Lung (tissue), 11 donors: ENCODE measurements at regions not wholly inside any gene's neighbourhood (a gene's known extent, or its start where the extent isn't known, plus 50 kb on each side); places are given as distances from the start of the nearest gene placed in this dataset.

Source experiments
- ATAC-seq: fragments of 200-7000 bp; cut with Tn5 transposase; one replicate; pipeline ENCODE4 v1.9.1; 2020; ENCODE audit warnings: moderate number of reproducible peaks; ENCODE audit not compliant: insufficient read depth, low FRiP score
- DNase-seq, 3 donors: peaks; one replicate each; pipeline ENCODE4 v3.0.0-alpha.2; 2013 to 2017
- H3K27ac ChIP-seq, 2 donors: one replicate each; pipeline ENCODE4 v1.5.1; 2013; ENCODE audit warnings: mild to moderate bottlenecking in 2 of 2, moderate library complexity in 2 of 2, control low read depth in 1 of 2, inconsistent platforms in 1 of 2, low read depth in 1 of 2, low read length in 1 of 2
- H3K27me3 ChIP-seq, 3 donors: one replicate each; pipeline ENCODE4 v1.5.1; 2013; ENCODE audit warnings: low read length in 2 of 3; ENCODE audit not compliant: control insufficient read depth in 3 of 3, insufficient read depth in 3 of 3
- H3K36me3 ChIP-seq, 4 donors: one replicate each; pipeline ENCODE4 v1.5.1; 2013; ENCODE audit warnings: low read length in 4 of 4, mild to moderate bottlenecking in 1 of 4, moderate library complexity in 1 of 4; ENCODE audit not compliant: control insufficient read depth in 4 of 4, insufficient read depth in 4 of 4
- H3K4me1 ChIP-seq, 5 donors: one replicate each; pipeline ENCODE4 v1.5.1; 2013; ENCODE audit warnings: low read length in 5 of 5, mild to moderate bottlenecking in 2 of 5, moderate library complexity in 1 of 5; ENCODE audit not compliant: control insufficient read depth in 5 of 5, insufficient read depth in 5 of 5
- H3K4me3 ChIP-seq: one replicate; pipeline ENCODE4 v1.5.1; 2013; ENCODE audit warnings: mild to moderate bottlenecking, control low read depth, moderate library complexity
- H3K9ac ChIP-seq, 2 donors: one replicate each; pipeline ENCODE4 v1.5.1; 2013; ENCODE audit warnings: low read length in 2 of 2, control low read depth in 1 of 2; ENCODE audit not compliant: insufficient read depth in 1 of 2
- H3K9me3 ChIP-seq, 4 donors: one replicate each; pipeline ENCODE4 v1.5.1; 2013; ENCODE audit warnings: low read length in 3 of 4, mild to moderate bottlenecking in 1 of 4, moderate library complexity in 1 of 4; ENCODE audit not compliant: control insufficient read depth in 4 of 4, insufficient read depth in 3 of 4
- WGBS, 2 donors: extraction: QIAGEN DNeasy Blood & Tissue Kit; methylation state at CpG; one replicate each; pipeline ENCODE4 v1.1.7; 2013; 5-methylcytosine and 5-hydroxymethylcytosine counted together
- TF ChIP-seq, protein P1 (sequence below): IDR thresholded peaks from 2 replicates; pipeline ENCODE4 v1.5.1; 2012; ENCODE audit warnings: mild to moderate bottlenecking; ENCODE audit errors: control extremely low read depth, extremely low read depth
- donor health status: control.
- donor health status: control.
- donor health status: Bipolar disorder and iron deficiency.
- donor health status: healthy.
- donor health status: DM: yes; HTN: yes; CAD: no.

- Histone ChIP-seq H3K27ac (no peak overlapping the region), H3K27me3 (peaks cover 0 to 4% (median 0%) of the 10 kb centered on the region in 3 donors), H3K36me3 (peaks cover 0 to 2% (median 0%) of the 10 kb centered on the region in 4 donors), H3K4me3 (no peak overlapping the region), H3K4me1 (peaks cover 0 to 9% (median 0%) of the 10 kb centered on the region in 5 donors), H3K9me3 (no peaks in the 10 kb centered on the region), H3K9ac (no peak overlapping the region)
- ATAC-seq = no peak
- 58 to 67% methylated on average over 19 of the region's 19 CpGs for WGBS, 2 donors
- peak; percentile 65 to 86 (median 66) for DNase-seq
- TF ChIP-seq, protein P1, sequence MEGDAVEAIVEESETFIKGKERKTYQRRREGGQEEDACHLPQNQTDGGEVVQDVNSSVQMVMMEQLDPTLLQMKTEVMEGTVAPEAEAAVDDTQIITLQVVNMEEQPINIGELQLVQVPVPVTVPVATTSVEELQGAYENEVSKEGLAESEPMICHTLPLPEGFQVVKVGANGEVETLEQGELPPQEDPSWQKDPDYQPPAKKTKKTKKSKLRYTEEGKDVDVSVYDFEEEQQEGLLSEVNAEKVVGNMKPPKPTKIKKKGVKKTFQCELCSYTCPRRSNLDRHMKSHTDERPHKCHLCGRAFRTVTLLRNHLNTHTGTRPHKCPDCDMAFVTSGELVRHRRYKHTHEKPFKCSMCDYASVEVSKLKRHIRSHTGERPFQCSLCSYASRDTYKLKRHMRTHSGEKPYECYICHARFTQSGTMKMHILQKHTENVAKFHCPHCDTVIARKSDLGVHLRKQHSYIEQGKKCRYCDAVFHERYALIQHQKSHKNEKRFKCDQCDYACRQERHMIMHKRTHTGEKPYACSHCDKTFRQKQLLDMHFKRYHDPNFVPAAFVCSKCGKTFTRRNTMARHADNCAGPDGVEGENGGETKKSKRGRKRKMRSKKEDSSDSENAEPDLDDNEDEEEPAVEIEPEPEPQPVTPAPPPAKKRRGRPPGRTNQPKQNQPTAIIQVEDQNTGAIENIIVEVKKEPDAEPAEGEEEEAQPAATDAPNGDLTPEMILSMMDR = no peak
These were observed 136.3 kb downstream of the SHANK2 start for GRCh38 chr11:71115770-71116692.

DNA sequence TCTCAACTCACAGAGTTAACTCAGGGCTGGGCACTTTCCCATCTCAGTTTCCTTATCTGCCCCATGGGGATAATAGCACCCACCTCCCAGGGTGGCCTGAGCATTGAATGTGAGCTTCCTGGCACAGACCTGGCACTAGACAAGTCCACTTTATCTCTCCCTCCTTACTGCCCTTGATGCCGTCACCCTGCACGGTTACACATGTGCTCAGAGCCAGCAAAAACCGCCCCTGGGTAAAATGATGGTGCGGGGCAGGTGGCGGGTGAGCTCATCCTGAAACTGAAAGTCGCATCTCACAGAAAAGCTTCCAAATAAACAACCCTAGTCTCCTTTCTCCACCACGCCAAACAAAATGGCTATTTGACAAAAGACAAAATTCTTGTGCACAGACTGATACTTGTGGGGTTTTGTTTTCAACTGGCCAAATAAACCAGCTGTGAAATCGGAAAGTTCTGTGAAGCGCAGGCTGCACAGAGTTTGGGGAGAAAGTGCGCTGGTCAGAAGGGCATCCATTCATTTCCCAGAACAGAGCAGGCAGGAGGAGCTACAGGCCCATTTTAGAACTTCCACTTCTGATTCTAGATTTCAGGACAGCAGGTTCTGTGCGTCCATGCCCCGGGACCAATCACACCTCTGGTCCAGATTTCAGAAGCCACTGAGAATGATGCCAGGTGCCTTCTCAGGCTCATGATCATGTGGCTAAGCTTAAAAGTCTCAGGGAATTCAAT, 138.1 kb downstream of the SHANK2 start:
- peaks cover 0 to 2% (median 0%) of the 10 kb centered on the region in 4 donors for H3K36me3 ChIP-seq
- WGBS, 2 donors = 86 to 91% methylated on average over 12 of the region's 12 CpGs
- no peaks in the 10 kb centered on the region for H3K9me3 ChIP-seq
- TF ChIP-seq, protein P1 = no peak
- H3K9ac ChIP-seq = no peak overlapping the region
- no peak overlapping the region for H3K27ac ChIP-seq
- no peak overlapping the region for H3K4me3 ChIP-seq
- ATAC-seq (no peak), DNase-seq (no peak)
- H3K4me1 ChIP-seq = peaks cover 0 to 9% (median 0%) of the 10 kb centered on the region in 5 donors
- H3K27me3 ChIP-seq = peaks cover 0 to 4% (median 0%) of the 10 kb centered on the region in 3 donors

DNA sequence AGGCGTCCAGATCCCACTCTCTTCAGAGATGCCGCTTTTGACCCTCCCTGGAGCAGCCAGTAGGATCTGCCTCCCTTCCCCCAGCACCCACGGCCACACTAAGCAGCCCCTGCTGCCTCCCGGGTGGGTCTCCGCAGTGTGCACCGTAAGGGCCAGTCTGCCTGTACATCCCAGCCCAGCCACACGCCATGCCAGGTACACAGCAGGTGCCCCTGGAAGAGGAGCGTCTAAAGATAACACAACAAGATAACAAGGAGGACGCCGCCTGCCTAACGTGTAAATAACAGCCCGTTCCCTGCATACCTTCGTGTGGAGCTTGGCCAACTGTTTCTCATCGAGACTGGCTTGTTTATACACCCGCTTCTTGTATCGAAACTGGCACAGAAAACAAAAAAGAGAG, 139.4 kb downstream of the SHANK2 start:
- H3K9me3 ChIP-seq = peaks cover 0 to 3% (median 0%) of the 10 kb centered on the region in 4 donors
- DNase-seq = no peak
- H3K9ac ChIP-seq = no peak overlapping the region
- peaks cover 0 to 9% (median 0%) of the 10 kb centered on the region in 5 donors for H3K4me1 ChIP-seq
- WGBS, 2 donors = 63 to 66% methylated on average over 16 of the region's 16 CpGs
- peak overlapping the region in 1 of 2 donors; percentile 15 for H3K27ac ChIP-seq
- peaks cover 0 to 4% (median 0%) of the 10 kb centered on the region in 3 donors for H3K27me3 ChIP-seq
- no peak for ATAC-seq
- H3K4me3 ChIP-seq = no peak overlapping the region
- TF ChIP-seq, protein P1 = no peak
- peaks cover 0 to 2% (median 0%) of the 10 kb centered on the region in 4 donors for H3K36me3 ChIP-seq
